HG03196 (cell line): ENCODE measurements at regions not wholly inside any gene's neighbourhood (a gene's known extent, or its start where the extent isn't known, plus 50 kb on each side); places are given as distances from the start of the nearest gene placed in this dataset.

Experiments
- ATAC-seq: cut with Tn5 transposase; IDR thresholded peaks from one replicate; pipeline ENCODE4 v1.9.1; 2021; ENCODE audit not compliant: unreplicated experiment

DNA sequence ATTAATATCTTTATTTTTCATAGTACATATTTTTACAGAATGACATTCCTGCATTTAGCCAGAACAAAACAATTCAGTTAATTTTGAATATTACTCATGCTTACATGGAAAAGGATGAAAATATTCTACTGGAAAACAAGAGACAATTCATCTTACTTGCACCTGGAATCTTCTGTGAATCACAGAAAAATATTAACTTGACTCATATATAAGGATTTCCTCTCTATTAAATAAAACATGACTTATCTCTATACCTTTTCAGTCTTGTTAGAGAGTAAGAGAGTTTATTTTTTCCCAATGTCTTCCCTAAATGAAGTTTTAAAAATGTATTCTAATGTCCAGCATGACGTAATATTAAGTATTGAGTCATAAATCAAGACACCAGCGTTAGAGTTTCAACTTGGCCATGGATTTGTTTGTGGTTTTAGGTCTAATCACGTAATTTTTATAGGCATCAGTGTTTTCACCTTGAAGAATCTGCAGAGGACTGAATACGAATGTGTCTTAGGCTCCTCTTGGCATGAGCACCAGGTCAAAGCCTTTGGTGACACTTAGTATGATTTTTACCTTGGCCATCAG is 445.1 kb upstream of the JAG1 start:
- ATAC-seq, result no peak

DNA sequence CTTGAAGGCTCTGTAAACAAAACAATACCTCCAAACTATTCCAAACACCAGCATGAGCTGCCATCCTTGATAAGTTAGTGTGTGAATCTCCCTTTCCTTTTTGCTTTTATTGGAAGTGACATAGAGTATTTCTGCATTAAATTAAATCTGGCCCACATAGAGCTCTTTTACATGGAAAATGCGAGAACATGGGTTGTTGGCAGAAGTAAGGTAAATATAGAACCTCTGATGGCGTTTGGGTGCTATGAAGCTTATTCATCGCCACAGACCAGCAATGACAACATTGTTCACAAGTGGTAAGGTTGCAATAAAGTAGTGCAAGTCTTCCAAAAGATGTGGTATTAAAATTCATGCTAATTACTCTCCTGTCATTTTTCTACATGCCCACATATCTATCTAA is 445.8 kb upstream of the JAG1 start:
- no peak for ATAC-seq

DNA sequence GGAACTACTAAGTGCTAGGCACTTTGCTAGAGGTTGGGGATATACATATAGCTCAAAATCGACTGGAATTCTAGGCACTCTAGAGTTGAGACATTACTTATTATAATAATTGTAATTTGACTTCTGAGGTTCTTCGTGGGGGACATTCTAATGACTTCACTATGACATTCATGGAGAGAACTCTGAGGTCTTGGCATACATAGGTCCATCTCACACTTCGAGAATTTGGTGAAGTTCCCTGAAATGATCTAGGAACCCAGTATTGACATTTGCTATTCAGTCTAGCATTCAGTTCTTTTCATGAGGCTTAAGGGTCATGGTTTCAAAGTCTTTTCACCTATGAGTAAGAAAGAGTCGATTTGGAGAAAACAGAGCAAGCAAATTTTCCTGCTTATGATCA is 446.6 kb upstream of the JAG1 start:
- ATAC-seq, result no peak

DNA sequence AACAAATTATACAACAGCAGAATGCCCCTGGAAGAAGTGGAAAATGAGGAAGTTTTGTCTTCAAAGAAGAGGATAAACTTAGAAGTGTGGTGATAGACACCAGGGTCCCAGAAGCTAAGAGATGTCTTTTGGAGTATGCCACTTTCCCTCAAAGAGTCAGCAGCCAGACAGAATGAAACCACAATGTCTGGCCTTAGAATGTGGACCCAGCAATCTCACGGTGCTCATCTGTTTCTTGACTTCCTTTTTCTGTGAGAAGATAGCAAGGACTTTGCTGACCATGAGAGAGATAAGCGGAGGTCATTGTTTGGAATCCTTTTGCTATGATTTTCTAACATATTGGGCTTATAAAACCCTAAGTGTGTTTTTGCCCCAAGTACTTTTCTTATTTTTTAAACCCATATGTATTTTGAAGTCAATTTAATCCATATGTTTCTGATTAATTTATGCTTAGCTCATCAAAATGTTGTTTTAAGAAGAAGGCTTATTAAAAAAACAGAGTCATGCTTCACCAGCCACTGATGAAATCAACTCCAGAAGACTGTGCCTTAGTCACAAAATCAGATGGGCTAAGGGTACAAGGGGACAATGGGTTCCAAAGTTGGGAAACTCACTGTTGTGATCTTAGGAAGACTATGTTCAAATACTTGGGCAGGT is 451.2 kb upstream of the JAG1 start:
- ATAC-seq, result no peak

DNA sequence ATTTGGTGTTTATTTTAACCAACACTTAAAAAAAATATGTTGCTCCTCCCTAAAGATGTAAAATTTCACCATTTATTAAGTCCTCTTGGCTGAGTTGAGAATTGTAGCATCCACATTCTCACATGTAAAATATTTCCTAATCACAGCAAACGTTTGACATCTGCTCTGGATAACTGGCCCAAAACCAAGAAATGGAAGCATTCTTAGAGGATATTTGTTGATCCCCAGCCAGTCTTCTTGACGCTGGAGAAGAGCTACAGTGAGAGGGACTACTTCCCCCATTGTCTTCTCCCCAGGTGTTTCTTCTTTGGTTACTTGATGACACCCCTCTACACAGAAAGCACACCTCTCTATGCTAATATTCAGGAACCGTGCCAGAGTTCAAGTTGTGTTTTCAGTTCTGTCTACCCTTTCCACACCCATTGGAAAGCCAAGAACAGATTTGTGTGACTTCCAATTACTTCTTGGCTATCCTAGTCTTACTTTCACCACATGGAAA is 454.5 kb upstream of the JAG1 start:
- ATAC-seq, result no peak

DNA sequence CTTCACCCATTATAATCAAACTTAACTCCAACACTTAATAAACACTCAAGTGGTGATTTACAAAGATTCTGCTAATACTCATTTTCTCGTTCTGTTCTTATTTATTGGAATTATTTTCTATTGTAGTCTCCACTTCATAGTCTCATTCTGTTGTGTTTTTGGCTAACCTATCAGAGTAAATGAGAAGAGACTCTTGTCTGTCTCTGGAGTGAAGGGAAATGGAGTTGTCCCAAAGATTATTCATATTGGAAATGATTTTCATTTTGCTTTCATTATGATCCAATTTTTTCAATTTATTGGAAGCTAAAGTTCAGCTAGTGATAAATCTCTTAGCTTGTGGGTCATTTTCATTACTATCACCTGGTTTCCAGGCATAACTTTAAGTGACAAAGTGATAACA is 454.9 kb upstream of the JAG1 start:
- ATAC-seq, result no peak

DNA sequence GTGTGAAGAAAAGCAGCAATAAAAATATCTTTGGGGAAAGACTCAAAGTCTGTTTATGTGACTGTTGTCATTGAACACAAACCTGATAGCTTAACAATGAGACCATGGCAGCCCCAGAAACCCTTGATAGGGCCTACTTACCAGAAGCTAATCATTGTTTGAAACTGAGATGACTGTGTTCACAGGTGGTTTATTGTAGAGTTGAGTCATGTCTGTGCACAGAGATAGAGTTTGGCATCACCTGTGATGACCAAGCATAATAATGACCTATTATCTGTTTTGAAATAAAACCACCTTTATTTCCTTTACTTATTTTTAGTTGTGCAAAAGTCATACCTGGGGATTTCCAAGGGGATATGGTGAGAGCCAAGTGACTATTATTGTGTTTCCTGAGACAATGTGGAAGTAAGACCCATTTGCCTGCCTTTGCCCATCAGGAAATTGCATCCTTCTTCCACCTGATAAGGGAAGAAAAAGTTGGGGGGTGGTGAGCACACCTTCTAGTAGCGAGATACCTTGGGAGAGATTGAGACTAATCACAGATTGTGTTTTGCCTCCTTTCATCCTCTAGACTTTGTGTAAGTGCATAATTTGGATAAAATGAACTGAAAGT is 456.9 kb upstream of the JAG1 start:
- ATAC-seq, result no peak

DNA sequence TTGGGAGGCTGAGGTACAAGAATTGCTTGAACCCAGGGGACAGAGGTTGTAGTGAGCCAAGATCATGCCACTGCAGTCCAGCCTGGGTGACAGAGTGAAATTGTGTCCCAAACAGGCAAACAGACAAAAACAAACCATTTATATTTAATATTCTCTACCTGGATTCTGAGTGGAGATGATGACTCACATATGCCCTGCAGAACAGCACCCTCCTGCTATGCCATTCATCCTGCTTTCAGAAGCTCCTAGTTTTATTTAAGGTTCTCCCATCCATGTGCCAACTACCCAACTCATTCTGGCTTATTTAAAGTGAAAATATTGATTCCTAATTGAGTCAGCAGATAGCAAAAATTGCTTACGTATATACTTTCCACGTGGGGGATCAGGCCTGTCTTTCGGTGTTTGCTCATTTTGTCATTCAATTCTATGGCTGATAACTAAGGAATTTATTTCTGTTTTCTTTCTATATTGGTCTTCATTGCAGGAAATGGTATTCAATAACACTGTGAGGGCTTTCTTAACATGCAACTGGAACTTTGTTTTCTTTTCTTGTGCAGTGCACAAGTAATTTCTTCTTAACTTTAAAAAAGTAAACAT is 459.1 kb upstream of the JAG1 start:
- ATAC-seq, result no peak

DNA sequence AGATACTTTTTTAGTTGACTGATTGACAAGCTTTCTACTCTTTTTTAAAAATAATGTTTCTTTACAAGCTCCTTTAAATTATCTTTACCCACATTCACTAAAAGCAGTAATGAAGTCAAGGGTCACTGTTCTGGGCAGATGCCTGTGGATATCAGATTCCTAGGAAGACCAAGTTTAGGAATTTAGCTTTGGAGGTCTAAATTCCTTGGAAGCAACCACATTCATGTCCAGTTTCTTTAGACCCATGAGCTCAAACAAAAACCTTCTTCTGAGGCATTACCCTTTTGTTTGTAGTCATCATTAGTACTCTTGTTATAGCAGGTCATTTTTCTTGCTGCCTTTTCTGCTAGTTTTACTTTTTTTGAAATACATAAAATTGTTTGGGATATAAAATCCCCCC is 462.9 kb upstream of the JAG1 start:
- no peak for ATAC-seq

DNA sequence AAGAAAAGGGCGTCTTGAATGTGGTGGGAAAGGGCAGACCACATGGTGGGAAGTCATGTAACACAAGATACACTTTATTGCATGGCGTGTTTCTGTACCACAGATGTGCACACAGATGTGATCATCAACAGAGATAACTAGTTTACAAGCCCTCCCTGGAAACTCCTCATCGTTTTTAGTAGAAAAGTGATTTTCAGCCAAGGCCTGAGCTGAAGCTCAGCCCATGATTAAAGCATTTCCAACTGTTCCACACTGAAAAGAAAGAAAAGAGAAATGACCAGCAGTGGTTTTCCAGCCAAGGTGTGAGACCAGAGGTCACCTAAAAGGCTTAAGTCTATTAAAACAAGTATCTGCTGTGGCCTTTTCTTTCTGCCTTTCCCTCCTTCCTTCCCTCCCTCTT is 463.9 kb upstream of the JAG1 start:
- ATAC-seq, result no peak

DNA sequence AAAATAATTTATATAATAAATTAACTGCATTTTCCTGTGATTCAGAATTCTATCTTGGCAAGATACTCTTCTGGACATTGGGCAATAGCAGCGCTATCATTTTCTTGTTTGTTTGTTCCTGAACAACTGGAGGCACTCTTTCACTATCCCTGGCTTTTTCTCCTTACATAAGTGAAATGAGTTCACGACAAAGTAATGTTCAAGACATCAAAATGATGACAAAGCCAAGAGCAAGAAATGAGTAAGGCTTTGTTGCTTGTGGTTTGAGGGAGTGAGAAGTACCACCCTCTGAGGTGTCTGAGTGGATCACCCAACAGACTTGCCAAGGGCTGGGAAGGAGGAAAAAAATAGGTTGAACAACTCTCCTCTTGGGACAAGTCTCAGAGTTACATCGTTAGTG is 466.6 kb upstream of the JAG1 start:
- no peak for ATAC-seq

DNA sequence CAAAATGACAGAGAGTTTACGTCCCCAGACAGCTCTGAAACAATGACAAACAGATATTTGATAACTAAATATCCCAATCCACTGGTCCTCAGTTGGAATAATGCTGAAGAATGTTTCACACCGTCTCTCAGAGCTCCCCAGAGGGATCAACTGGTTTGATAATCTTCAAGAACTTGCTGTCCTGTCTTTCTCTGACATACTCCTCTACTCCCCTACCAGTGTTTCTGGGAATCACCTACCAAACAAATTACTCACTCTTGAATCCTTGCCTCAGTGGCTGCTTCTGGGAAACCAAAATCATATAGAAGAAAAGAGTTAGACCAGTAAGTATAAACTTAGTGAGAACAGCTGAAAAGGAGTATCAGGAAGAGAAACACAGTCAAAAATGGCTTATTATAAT is 469.7 kb upstream of the JAG1 start:
- no peak for ATAC-seq

DNA sequence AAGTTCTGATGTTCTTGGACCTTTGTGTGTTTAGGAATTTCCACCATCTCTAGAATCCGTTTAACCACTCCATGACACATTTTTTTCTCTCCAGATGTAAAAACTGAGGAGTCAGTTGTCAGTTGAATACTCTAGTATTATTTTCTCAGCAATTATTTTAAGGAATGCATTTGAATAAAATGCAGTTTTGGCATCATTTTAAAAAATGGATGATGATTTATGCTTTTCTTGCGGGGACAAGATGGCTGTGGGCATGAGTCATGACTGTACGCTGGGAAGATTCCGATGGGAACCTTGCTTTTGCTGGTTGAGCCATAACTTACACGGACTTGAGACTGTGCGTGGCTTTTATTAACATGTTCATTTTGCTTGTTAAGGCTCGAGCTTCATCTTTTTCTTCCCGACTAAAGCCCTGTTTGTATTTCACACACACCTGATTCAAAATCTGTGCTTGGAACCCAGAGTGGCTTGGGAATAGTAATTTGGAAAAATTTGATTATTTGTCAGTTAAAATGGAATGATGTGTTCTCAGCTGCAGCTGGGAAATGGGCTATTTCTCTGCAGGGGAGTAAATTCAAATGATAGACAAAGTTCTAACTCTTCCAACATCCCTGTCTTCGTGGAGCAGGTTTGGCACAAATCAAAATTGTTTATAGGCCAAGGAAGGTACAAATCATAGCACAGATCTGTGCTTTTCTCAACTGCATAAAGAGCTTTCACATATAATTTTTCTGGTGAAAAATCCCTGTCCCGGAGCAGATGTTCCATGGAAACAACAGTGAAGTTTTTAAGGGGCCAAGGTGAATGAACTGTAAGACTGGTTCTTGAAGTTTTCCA is 470.5 kb upstream of the JAG1 start:
- no peak for ATAC-seq

DNA sequence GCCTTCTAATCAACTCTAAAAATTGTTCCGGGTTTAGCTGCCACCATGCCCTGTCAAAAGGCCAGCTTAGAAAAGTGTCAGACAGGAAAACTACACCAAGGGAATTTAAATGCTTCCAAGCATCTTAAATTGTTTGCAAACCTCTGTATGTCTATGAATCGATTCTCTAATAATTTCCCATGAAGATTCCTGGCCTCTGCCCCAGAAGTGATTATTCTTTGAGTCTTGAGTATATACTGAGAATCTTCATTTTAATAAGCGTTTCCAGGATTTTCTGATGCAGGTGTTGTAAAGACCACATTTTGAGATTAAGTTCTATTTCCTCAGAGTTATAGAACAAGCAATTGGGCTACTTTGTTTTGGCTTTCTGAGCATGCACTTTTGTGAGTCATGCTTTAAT is 471.8 kb upstream of the JAG1 start:
- no peak for ATAC-seq

DNA sequence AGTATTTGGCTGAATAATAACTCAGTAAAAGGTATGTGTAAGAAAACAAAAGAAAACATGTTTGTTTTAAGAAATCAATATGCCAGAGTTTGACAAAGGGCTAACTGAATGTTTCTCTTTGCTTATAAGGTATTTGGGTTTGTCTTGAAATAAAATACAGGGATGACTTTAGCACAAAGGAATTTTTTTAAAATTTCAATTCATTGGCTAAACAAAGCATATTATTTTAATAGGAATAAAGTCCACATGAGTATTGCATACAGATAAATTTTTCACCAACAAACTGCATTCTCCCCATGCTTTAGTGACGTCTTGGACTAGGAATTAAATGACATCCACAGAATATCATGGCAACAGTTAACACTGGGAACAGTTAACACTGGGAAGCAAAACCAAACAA is 480.0 kb upstream of the JAG1 start:
- ATAC-seq, result no peak

DNA sequence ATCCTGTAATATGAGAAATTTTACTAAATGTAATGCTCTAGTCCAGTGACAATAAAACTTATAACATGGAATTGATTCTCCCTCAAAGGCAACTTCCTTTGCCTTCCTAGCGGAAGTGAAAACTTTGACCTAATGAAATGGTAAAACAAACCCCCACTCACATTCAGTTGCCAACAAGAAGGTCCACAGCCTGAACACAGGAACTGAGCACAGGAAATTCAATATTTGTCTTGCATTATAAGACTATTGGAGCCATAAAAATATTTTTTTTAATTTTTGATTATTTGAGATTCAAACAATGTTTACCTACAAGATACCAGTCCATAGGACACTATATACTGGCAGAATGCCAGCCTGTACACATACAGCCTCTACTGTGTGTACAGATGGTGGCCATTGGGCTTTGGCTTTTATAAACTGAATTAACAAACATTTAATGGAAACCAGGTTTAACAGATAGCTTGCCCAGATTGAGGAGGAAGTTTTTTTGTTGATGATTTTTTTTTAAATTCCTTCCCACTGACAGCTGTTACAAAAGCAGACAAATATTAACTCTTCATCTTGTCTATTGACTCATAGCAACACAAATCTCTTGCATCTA is 481.5 kb upstream of the JAG1 start:
- ATAC-seq, result no peak

DNA sequence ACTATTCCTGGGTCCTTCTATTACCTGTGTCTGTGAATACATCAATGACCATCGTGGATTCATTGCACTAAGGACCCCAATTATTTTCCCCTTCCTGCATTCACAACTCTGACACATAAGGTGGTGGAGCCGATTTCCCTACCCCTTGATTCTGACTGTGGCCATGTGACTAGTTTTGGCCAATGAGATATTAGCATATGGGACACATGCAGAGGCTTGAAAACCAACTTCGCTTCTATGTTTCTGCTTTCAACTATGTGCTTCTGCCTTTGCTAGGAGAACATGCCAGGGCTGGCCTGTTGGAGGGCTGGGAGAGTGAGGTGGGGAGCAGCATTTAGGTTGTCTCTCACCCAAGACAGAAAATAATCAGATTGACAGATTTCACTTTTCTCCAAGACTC is 483.1 kb upstream of the JAG1 start:
- no peak for ATAC-seq

DNA sequence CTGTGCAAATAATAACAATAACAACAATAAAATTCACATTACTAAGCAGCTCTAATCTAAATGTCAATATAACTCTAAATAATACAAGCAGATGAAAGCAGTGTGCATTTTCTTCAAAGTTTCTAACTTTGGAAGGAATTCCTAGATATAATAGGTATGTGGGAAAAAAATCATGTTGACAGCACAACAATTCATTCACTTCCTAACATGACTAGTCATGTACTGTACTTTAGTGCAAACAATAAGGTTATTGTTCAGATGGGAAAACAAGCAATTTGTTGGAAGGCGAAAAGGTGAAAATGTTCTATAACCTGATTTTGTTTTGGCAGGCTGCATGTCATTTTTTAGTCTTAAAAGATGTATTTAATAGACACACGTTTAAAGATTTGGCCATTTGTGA is 484.3 kb upstream of the JAG1 start:
- ATAC-seq, result no peak

DNA sequence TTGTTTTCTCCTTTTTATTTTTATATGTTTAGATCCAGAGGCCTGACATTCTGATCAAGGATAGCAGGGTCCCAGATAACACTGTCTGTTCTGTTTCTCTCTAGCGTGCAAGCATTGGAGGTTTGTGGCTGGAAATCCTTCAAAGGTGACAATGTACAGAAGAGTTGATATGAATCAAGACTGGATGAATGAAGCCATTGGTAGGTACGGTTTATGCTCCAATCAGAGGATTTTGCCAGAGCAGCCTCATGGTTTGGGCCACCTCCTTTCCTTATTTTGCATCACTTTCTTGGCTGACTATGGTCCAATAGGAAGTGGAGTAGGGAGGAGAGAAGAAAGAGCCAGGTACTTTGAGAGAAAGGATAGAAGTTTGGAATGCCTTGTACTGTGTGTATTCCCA is 484.8 kb upstream of the JAG1 start:
- ATAC-seq, result no peak

DNA sequence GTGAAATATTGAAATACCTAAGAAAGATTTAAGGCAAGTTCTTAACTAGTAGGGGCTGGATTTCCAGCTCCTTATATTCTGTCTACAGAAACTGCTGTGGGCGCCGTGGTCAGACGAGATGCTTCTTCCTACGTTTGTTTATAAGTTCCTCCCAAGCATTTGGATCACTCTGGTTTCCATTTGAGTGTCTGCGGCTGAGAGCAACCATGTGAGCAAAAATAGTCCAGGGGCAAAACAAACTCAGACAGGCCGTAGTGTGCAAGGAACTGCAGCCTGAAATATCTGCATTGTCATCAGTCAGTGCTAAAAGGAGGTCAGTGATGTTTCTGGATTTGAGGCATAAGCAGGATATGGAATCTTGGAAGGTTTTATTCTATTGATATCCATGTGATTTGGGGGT is 485.9 kb upstream of the JAG1 start:
- no peak for ATAC-seq
